Gastrocnemius medialis (tissue), 4 donors: ENCODE measurements at regions not wholly inside any gene's neighbourhood (a gene's known extent, or its start where the extent isn't known, plus 50 kb on each side); places are given as distances from the start of the nearest gene placed in this dataset.

Source experiments
- POLR2A ChIP-seq, 2 donors: fragments of 450-650 bp; IDR thresholded peaks; one replicate each; pipeline ENCODE4 v1.6.1; 2017; ENCODE audit warnings: antibody characterized with exemption in 2 of 2, mild to moderate bottlenecking in 2 of 2, moderate library complexity in 2 of 2
- TF ChIP-seq, protein P1 (sequence below), 5 experiments: fragments of 450-650 bp in 3 of 5; fragments of 200-600 bp in 2 of 5; sonication (generic) in 2 of 5; IDR thresholded peaks in 4 of 5; conservative IDR thresholded peaks in 1 of 5; 1 replicate in 4 of 5; 2 replicates in 1 of 5; pipeline ENCODE4 v1.5.1; 2016 to 2019; ENCODE audit warnings: antibody characterized with exemption in 5 of 5, mild to moderate bottlenecking in 3 of 5, moderate library complexity in 3 of 5

DNA sequence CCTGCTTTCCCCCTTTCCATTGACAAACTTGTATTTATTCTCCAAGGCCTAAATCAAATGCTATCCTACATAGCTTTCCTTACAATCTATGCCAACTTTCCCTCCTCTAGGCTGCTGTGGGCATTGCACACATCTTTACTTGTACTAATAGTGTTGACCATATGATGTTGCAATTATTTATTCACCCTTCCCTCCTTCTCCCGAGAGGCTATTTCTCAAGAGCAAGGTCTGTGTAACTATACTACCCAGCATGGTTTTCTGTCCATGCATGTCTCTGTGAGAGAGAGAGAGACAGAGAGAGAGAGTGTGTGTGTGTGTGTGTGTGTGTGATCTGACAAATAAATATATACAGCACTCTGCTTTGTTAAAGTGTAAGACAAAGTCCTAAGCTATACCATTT, 63.8 kb downstream of the GTPBP8 start:
- TF ChIP-seq, protein P1, sequence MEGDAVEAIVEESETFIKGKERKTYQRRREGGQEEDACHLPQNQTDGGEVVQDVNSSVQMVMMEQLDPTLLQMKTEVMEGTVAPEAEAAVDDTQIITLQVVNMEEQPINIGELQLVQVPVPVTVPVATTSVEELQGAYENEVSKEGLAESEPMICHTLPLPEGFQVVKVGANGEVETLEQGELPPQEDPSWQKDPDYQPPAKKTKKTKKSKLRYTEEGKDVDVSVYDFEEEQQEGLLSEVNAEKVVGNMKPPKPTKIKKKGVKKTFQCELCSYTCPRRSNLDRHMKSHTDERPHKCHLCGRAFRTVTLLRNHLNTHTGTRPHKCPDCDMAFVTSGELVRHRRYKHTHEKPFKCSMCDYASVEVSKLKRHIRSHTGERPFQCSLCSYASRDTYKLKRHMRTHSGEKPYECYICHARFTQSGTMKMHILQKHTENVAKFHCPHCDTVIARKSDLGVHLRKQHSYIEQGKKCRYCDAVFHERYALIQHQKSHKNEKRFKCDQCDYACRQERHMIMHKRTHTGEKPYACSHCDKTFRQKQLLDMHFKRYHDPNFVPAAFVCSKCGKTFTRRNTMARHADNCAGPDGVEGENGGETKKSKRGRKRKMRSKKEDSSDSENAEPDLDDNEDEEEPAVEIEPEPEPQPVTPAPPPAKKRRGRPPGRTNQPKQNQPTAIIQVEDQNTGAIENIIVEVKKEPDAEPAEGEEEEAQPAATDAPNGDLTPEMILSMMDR (IDR thresholded peaks at IDR 0.05 in 4 of 5, conservative IDR thresholded peaks at IDR 0.05 in 1 of 5) = no peak
- no peak for TF ChIP-seq POLR2A (IDR thresholded peaks at IDR 0.05)
